DOHH2 (cell line): ENCODE measurements at regions not wholly inside any gene's neighbourhood (a gene's known extent, or its start where the extent isn't known, plus 50 kb on each side); places are given as distances from the start of the nearest gene placed in this dataset.
"Not testable (repeated sequence)": the region's sequence is repeated elsewhere in the genome, so short reads cannot be mapped to it uniquely, and the experiment has no call there.

Source experiments
- EZH2phosphoT487 ChIP-seq: fragments of 200-600 bp; sonication (generic); IDR thresholded peaks from 2 replicates; pipeline ENCODE4 v1.6.1; 2017; ENCODE audit warnings: borderline replicate concordance, mild to moderate bottlenecking, antibody characterized with exemption, low read length, moderate library complexity, mixed read lengths
- TF ChIP-seq, protein P1 (sequence below): fragments of 200-600 bp; sonication (generic); IDR thresholded peaks from one replicate; pipeline ENCODE4 v1.5.1; 2014; ENCODE audit warnings: antibody characterized with exemption, mild to moderate bottlenecking, low read depth, low read length; ENCODE audit not compliant: poor library complexity, severe bottlenecking

DNA sequence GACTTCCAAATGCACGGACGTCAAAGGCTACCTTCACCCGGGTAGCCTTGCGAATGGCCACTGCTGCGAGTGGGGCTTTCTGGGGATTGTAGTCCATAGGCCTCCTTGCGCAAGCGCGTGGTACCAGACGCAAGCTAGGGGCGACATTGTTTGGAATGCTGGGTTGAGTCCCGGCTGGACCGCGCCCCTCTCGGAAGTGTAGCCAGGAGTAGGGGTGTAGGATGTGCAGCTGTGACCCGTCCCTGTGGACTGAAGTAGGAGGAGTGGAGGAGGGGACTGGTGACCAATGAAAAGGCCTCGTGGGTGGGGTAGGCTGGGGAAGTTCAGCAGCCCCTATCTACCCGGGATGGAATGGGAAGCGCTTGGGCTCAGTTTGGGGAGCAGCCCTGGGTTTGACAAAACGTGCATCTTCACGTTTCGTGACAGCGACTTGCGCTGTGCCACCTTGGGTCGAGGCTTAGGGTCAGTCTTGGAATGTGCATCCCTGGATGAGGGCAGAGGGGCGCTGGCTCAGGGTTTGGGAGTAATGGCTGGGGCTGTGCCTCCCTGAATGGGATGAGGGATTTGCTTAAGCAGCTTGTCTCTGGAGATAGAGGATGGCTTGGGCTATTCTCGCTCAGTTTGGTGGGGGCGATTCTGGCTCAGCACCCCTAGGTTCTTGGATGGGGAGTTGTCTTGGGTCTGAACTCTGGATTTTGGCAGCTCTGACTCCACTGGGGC, 111.8 kb upstream of the GPR39 start:
- TF ChIP-seq, protein P1, sequence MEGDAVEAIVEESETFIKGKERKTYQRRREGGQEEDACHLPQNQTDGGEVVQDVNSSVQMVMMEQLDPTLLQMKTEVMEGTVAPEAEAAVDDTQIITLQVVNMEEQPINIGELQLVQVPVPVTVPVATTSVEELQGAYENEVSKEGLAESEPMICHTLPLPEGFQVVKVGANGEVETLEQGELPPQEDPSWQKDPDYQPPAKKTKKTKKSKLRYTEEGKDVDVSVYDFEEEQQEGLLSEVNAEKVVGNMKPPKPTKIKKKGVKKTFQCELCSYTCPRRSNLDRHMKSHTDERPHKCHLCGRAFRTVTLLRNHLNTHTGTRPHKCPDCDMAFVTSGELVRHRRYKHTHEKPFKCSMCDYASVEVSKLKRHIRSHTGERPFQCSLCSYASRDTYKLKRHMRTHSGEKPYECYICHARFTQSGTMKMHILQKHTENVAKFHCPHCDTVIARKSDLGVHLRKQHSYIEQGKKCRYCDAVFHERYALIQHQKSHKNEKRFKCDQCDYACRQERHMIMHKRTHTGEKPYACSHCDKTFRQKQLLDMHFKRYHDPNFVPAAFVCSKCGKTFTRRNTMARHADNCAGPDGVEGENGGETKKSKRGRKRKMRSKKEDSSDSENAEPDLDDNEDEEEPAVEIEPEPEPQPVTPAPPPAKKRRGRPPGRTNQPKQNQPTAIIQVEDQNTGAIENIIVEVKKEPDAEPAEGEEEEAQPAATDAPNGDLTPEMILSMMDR: not testable (repeated sequence)
- not testable (repeated sequence) for TF ChIP-seq EZH2phosphoT487
